Smooth muscle cell (in vitro differentiated cells): ENCODE measurements at regions not wholly inside any gene's neighbourhood (a gene's known extent, or its start where the extent isn't known, plus 50 kb on each side); places are given as distances from the start of the nearest gene placed in this dataset.

Experiments
- DNase-seq: peaks from one replicate; lab custom pipeline; 2025; ENCODE audit not compliant: unreplicated experiment; lab: John Stamatoyannopoulos, UW
- H2AFZ ChIP-seq: fragments of 200-600 bp; sonication (generic); 2 replicates; pipeline ENCODE4 v1.6.0; 2016; ENCODE audit warnings: antibody characterized with exemption, low read depth, mild to moderate bottlenecking
- H3F3A ChIP-seq: fragments of 200-600 bp; sonication (generic); 2 replicates; pipeline ENCODE4 v1.6.0; 2017; ENCODE audit warnings: antibody characterized with exemption, low read depth
- H3K27ac ChIP-seq: fragments of 200-600 bp; sonication (generic); 2 replicates; pipeline ENCODE4 v1.5.1; 2016; ENCODE audit warnings: low read depth, mild to moderate bottlenecking
- H3K27me3 ChIP-seq: fragments of 200-600 bp; sonication (generic); 2 replicates; pipeline ENCODE4 v1.6.1; 2016; ENCODE audit warnings: low read depth, mild to moderate bottlenecking
- H3K36me3 ChIP-seq: fragments of 200-600 bp; sonication (generic); 2 replicates; pipeline ENCODE4 v1.5.1; 2016; ENCODE audit warnings: low read depth
- H3K4me1 ChIP-seq: fragments of 200-600 bp; sonication (generic); 2 replicates; pipeline ENCODE4 v1.5.1; 2016; ENCODE audit warnings: low read depth
- H3K4me2 ChIP-seq: fragments of 200-600 bp; sonication (generic); 2 replicates; pipeline ENCODE4 v1.6.0; 2016; ENCODE audit warnings: mild to moderate bottlenecking
- H3K4me3 ChIP-seq: fragments of 200-600 bp; sonication (generic); 2 replicates; pipeline ENCODE4 v1.5.1; 2016; ENCODE audit warnings: mild to moderate bottlenecking
- H3K79me2 ChIP-seq: fragments of 200-600 bp; sonication (generic); 2 replicates; pipeline ENCODE4 v1.6.0; 2016; ENCODE audit warnings: low read depth, mild to moderate bottlenecking
- H3K9ac ChIP-seq: fragments of 200-600 bp; sonication (generic); 2 replicates; pipeline ENCODE4 v1.6.0; 2016; ENCODE audit warnings: low read depth
- H3K9me3 ChIP-seq: fragments of 200-600 bp; sonication (generic); replicated peaks from 2 replicates; pipeline ENCODE4 v1.5.1; 2016; ENCODE audit warnings: low read depth
- H4K20me1 ChIP-seq: fragments of 200-600 bp; sonication (generic); 2 replicates; pipeline ENCODE4 v1.6.0; 2016; ENCODE audit warnings: low read depth
- CTCF ChIP-seq: fragments of 200-600 bp; sonication (generic); IDR thresholded peaks from 2 replicates; pipeline ENCODE4 v1.5.1; 2017; ENCODE audit warnings: borderline replicate concordance, mild to moderate bottlenecking, antibody characterized with exemption; ENCODE audit not compliant: insufficient read depth, poor library complexity, severe bottlenecking
- WGBS: methylation state at CpG from one replicate; pipeline ENCODE4 v1.1.7; 2016; ENCODE audit warnings: low lambda C conversion rate; 5-methylcytosine and 5-hydroxymethylcytosine counted together

DNA sequence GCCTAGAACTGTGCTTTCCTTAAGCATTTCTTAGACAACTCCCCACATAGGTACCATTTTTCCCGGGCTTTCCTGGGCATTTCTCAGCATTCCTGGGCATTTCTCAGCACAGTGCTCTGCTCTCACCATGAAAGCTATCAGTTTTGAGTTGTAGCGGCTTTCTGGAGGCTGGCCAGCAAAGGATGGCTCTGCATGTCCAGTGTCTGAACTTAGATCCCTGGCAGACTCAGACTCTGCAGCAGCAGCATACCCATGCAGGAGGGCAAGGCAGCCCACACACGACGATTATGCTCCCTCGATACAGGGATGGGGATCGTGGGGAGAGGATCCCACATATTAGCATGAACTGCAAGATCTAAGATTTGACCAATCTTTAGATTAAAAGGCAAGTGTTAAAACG lies 248.9 kb upstream of the MKI67 start:
- no peak for TF ChIP-seq CTCF
- H3K4me1 ChIP-seq, result no peaks in the 10 kb centered on the region
- no peaks in the 10 kb centered on the region for H3K36me3 ChIP-seq
- no peak overlapping the region for H3K27ac ChIP-seq
- H3K79me2 ChIP-seq, result no peaks in the 10 kb centered on the region
- no peak overlapping the region for H2AFZ ChIP-seq
- H3K4me2 ChIP-seq, result no peak overlapping the region
- no peak overlapping the region for H3K4me3 ChIP-seq
- H3K9me3 ChIP-seq, result no peaks in the 10 kb centered on the region
- H4K20me1 ChIP-seq, result no peaks in the 10 kb centered on the region
- H3K27me3 ChIP-seq, result peaks cover 4% of the 10 kb centered on the region
- H3F3A ChIP-seq, result no peaks in the 10 kb centered on the region
- WGBS, result 79% methylated on average over 7 of the region's 7 CpGs
- H3K9ac ChIP-seq, result no peak overlapping the region
- DNase-seq, result no peak

- no peak overlapping the region for H3K4me2 ChIP-seq
- no peak overlapping the region for H3K27ac ChIP-seq
- no peaks in the 10 kb centered on the region for H3K79me2 ChIP-seq
- no peak for DNase-seq
- no peak for TF ChIP-seq CTCF
- no peak overlapping the region for H3K4me3 ChIP-seq
- H3K27me3 ChIP-seq, result peaks cover 4% of the 10 kb centered on the region
- H4K20me1 ChIP-seq, result no peaks in the 10 kb centered on the region
- no peak overlapping the region for H2AFZ ChIP-seq
- WGBS, result 89% methylated on average over 9 of the region's 9 CpGs
- no peaks in the 10 kb centered on the region for H3F3A ChIP-seq
- H3K4me1 ChIP-seq, result no peaks in the 10 kb centered on the region
- no peaks in the 10 kb centered on the region for H3K9me3 ChIP-seq
- no peak overlapping the region for H3K9ac ChIP-seq
- no peaks in the 10 kb centered on the region for H3K36me3 ChIP-seq
Measured at GRCh38 chr10:128377364-128377987, 251.3 kb upstream of the MKI67 start.

DNA sequence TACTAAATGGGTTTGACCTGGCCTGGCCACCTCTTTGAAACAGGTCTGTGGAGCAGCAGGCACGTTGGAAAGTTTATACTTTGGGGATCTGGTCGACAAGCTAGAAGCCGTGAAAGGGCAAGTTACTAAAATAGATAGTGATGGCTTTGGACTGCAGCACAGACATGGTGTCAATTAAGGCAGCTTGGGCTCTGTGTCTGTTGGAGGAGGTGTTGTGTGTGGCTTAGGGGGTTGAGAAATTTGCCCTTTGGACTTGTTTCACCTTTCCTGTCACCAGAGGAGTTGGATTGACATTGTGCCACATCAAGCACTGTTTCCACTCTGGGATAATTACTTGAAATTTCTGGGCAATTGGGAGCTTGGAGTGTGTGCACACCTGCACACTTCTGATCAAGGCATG lies 251.8 kb upstream of the MKI67 start:
- H4K20me1 ChIP-seq, result no peaks in the 10 kb centered on the region
- WGBS, result 74% methylated on average over 3 of the region's 3 CpGs
- no peak overlapping the region for H2AFZ ChIP-seq
- no peak for DNase-seq
- TF ChIP-seq CTCF, result no peak
- no peaks in the 10 kb centered on the region for H3K9me3 ChIP-seq
- H3K27ac ChIP-seq, result no peak overlapping the region
- H3K9ac ChIP-seq, result no peak overlapping the region
- H3F3A ChIP-seq, result no peaks in the 10 kb centered on the region
- H3K36me3 ChIP-seq, result no peaks in the 10 kb centered on the region
- H3K4me3 ChIP-seq, result no peak overlapping the region
- no peak overlapping the region for H3K4me2 ChIP-seq
- H3K27me3 ChIP-seq, result peaks cover 4% of the 10 kb centered on the region
- no peaks in the 10 kb centered on the region for H3K4me1 ChIP-seq
- H3K79me2 ChIP-seq, result no peaks in the 10 kb centered on the region

DNA sequence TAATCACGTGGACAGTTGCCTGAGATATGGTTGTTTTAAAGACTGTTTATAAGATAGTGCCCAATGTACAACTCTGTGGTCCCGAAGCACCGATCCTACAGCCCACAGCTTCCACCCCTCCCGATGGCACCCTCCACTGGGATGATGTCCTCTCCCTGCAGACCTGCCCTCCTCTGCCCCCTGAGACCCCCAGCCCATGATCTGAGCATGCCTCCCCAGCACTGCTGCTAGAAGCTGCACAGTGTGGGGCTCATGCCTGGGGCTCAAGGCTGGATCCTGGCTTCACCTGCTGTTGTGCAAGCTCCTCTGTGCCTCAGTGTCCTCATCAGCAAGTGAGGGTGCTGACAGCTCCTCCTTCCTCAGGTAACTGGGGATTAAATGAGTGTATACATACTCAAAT lies 254.7 kb upstream of the MKI67 start:
- Histone ChIP-seq H2AFZ (no peak overlapping the region), H3K9ac (no peak overlapping the region), H3K79me2 (no peaks in the 10 kb centered on the region), H3F3A (no peaks in the 10 kb centered on the region), H4K20me1 (no peaks in the 10 kb centered on the region), H3K36me3 (no peaks in the 10 kb centered on the region), H3K4me1 (no peaks in the 10 kb centered on the region), H3K9me3 (no peaks in the 10 kb centered on the region), H3K4me3 (no peak overlapping the region), H3K27ac (no peak overlapping the region), H3K4me2 (no peak overlapping the region), H3K27me3 (no peaks in the 10 kb centered on the region)
- no peak for TF ChIP-seq CTCF
- WGBS, result 89% methylated on average over 4 of the region's 4 CpGs
- DNase-seq, result no peak
